ENCODE measurements at regions not wholly inside any gene's neighbourhood (a gene's known extent, or its start where the extent isn't known, plus 50 kb on each side); places are given as distances from the start of the nearest gene placed in this dataset.

GRCh38 chr4:19327364-19327763 is 924.3 kb upstream of the SLIT2 start:
- intact Hi-C loops (cut with DNase I; ENCODE audit: low total_unique reads), result no loop called here
- Histone ChIP-seq H3K4me3 (no peak overlapping the region), H3K36me3 (no peaks in the 10 kb centered on the region), H3K9me3 (no peaks in the 10 kb centered on the region), H3K27ac (no peak overlapping the region), H3K4me1 (no peaks in the 10 kb centered on the region), H3K27me3 (replicated peaks in 1 of 7) (no peaks in the 10 kb centered on the region)
- TF ChIP-seq POLR2A (IDR thresholded peaks at IDR 0.05) (no peak), POLR2AphosphoS5 (IDR thresholded peaks at IDR 0.05) (no peak), CTCF (IDR thresholded peaks at IDR 0.05 in 8 of 11, conservative IDR thresholded peaks at IDR 0.05 in 3 of 11) (no peak)
- WGBS, 5 donors, result 78 to 95% (median 82%) methylated on average over 1 of the region's 1 CpG
- DNase-seq, result no peak

- H3K4me1 ChIP-seq, result no peaks in the 10 kb centered on the region
- no peak for DNase-seq
- no peak overlapping the region for H3K4me3 ChIP-seq
- H3K36me3 ChIP-seq, result no peaks in the 10 kb centered on the region
- TF ChIP-seq CTCF (IDR thresholded peaks at IDR 0.05 in 8 of 11, conservative IDR thresholded peaks at IDR 0.05 in 3 of 11), result no peak
- no peak for TF ChIP-seq POLR2AphosphoS5 (IDR thresholded peaks at IDR 0.05)
- no peak for TF ChIP-seq POLR2A (IDR thresholded peaks at IDR 0.05)
- no peaks in the 10 kb centered on the region for H3K9me3 ChIP-seq
- intact Hi-C loops (cut with DNase I; ENCODE audit: low total_unique reads), result no loop called here
- H3K27me3 ChIP-seq (replicated peaks in 1 of 7), result no peaks in the 10 kb centered on the region
- no peak overlapping the region for H3K27ac ChIP-seq
Observed at GRCh38 chr4:19324184-19324583, 927.5 kb upstream of the SLIT2 start.

GRCh38 chr4:19319607-19320006 is 932.1 kb upstream of the SLIT2 start:
- H3K27me3 ChIP-seq (replicated peaks in 1 of 7), result no peaks in the 10 kb centered on the region
- no peak overlapping the region for H3K27ac ChIP-seq
- no peak overlapping the region for H3K4me3 ChIP-seq
- no peak for DNase-seq
- no peak for TF ChIP-seq CTCF (IDR thresholded peaks at IDR 0.05 in 8 of 11, conservative IDR thresholded peaks at IDR 0.05 in 3 of 11)
- no peak for TF ChIP-seq POLR2A (IDR thresholded peaks at IDR 0.05)
- TF ChIP-seq POLR2AphosphoS5 (IDR thresholded peaks at IDR 0.05), result no peak
- peaks cover 0 to 6% (median 0%) of the 10 kb centered on the region in 8 donors for H3K9me3 ChIP-seq
- intact Hi-C loops (cut with DNase I; ENCODE audit: low total_unique reads), result no loop called here
- WGBS, 5 donors, result 79 to 90% (median 85%) methylated on average over 1 of the region's 1 CpG
- H3K4me1 ChIP-seq, result no peaks in the 10 kb centered on the region
- H3K36me3 ChIP-seq, result no peaks in the 10 kb centered on the region

- Histone ChIP-seq H3K4me1 (no peaks in the 10 kb centered on the region), H3K36me3 (no peaks in the 10 kb centered on the region), H3K4me3 (no peak overlapping the region), H3K27me3 (replicated peaks in 1 of 7) (no peaks in the 10 kb centered on the region), H3K9me3 (peaks cover 0 to 10% (median 0%) of the 10 kb centered on the region in 8 donors), H3K27ac (no peak overlapping the region)
- DNase-seq, result no peak
- no peak for TF ChIP-seq POLR2A (IDR thresholded peaks at IDR 0.05)
- TF ChIP-seq CTCF (IDR thresholded peaks at IDR 0.05 in 8 of 11, conservative IDR thresholded peaks at IDR 0.05 in 3 of 11), result no peak
- TF ChIP-seq POLR2AphosphoS5 (IDR thresholded peaks at IDR 0.05), result no peak
- intact Hi-C loops (cut with DNase I; ENCODE audit: low total_unique reads), result no loop called here
Observed at GRCh38 chr4:19317377-19317776, 934.3 kb upstream of the SLIT2 start.
